HUES64 (cell line): ENCODE measurements at regions not wholly inside any gene's neighbourhood (a gene's known extent, or its start where the extent isn't known, plus 50 kb on each side); places are given as distances from the start of the nearest gene placed in this dataset.

Source experiments
- H3K27ac ChIP-seq: 2 replicates; pipeline ENCODE4 v1.7.0; 2013; ENCODE audit warnings: low read depth, low read length, inconsistent platforms
- H3K27me3 ChIP-seq: 2 replicates; pipeline ENCODE4 v1.6.1; 2013; ENCODE audit warnings: mild to moderate bottlenecking, low read length; ENCODE audit not compliant: insufficient read depth
- H3K36me3 ChIP-seq: 2 replicates; pipeline ENCODE4 v1.6.1; 2013; ENCODE audit warnings: mild to moderate bottlenecking, low read length; ENCODE audit not compliant: insufficient read depth
- H3K4me1 ChIP-seq: 2 replicates; pipeline ENCODE4 v1.6.1; 2013; ENCODE audit warnings: mild to moderate bottlenecking, low read length, moderate library complexity; ENCODE audit not compliant: insufficient read depth
- H3K4me3 ChIP-seq: 2 replicates; pipeline ENCODE4 v1.5.1; 2013; ENCODE audit warnings: mild to moderate bottlenecking, low read length, moderate library complexity
- H3K9ac ChIP-seq: 2 replicates; pipeline ENCODE4 v1.6.1; 2013; ENCODE audit warnings: mild to moderate bottlenecking, low read depth, low read length
- H3K9me3 ChIP-seq: 2 replicates; pipeline ENCODE4 v1.6.1; 2013; ENCODE audit warnings: low read depth, low read length; ENCODE audit not compliant: insufficient read depth
- whole genome bisulfite sequencing: fragments of 150-250, 120-280 bp; methylation state at CpG from one replicate; pipeline ENCODE4 v1.1.7; 2013; ENCODE audit warnings: missing lambda C conversion rate; 5-methylcytosine and 5-hydroxymethylcytosine counted together

GRCh38 chr21:35641271-35642016, 418.9 kb downstream of the SETD4 start:
- Histone ChIP-seq H3K4me3 (no peak overlapping the region), H3K27ac (no peak overlapping the region), H3K36me3 (no peaks in the 10 kb centered on the region), H3K9me3 (no peaks in the 10 kb centered on the region), H3K4me1 (no peaks in the 10 kb centered on the region), H3K27me3 (no peaks in the 10 kb centered on the region), H3K9ac (no peak overlapping the region)
- 86% methylated on average over 4 of the region's 4 CpGs for WGBS

DNA sequence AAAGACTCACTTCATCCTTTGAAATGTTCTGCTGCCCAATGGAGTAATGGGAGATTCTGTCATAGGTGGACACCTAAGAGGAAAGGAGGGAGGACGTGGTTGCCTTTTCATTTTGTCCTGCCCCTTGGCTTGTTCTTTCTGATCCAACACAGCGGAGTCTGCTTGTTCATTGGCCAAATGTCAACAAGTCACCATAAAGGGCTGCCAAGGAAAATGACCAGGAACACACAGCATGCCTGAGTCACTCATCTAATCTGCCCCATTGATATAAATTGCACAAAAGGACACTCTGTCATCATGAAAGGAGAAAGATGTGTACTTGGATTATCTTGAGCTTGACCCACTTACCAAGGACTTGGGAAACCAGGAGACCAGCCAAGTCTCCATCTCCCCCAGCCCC, 422.9 kb downstream of the SETD4 start:
- H3K9ac ChIP-seq, result no peak overlapping the region
- H3K36me3 ChIP-seq, result no peaks in the 10 kb centered on the region
- no peaks in the 10 kb centered on the region for H3K4me1 ChIP-seq
- H3K4me3 ChIP-seq, result no peak overlapping the region
- H3K27me3 ChIP-seq, result no peaks in the 10 kb centered on the region
- WGBS, result 93% methylated on average over 2 of the region's 2 CpGs
- no peak overlapping the region for H3K27ac ChIP-seq
- no peaks in the 10 kb centered on the region for H3K9me3 ChIP-seq

DNA sequence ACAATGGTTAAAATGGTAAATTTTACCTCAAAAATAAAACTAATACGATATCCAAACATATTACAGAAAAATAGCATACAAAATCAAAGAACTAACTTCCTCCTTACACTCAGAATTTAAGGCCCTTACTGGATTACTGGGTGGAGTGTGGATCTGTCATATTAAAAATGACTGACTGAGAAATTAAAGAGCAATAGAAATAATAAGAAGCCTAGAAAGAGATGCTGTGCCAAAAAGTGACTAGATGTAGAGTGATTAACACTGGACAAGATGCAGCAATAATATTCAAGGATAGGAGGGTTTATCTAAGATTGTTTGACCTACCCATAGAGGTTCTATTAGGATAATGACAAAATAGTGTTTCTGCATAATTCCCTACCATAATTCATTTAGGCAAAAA, 424.3 kb downstream of the SETD4 start:
- Histone ChIP-seq H3K9ac (no peak overlapping the region), H3K27ac (no peak overlapping the region), H3K9me3 (no peaks in the 10 kb centered on the region), H3K4me3 (no peak overlapping the region), H3K4me1 (no peaks in the 10 kb centered on the region), H3K36me3 (no peaks in the 10 kb centered on the region), H3K27me3 (no peaks in the 10 kb centered on the region)
- no CpG with 5 or more reads among the region's 1 CpG for WGBS

- H3K9ac ChIP-seq, result no peak overlapping the region
- H3K9me3 ChIP-seq, result no peaks in the 10 kb centered on the region
- H3K36me3 ChIP-seq, result no peaks in the 10 kb centered on the region
- no peak overlapping the region for H3K4me3 ChIP-seq
- no peaks in the 10 kb centered on the region for H3K27me3 ChIP-seq
- 96% methylated on average over 2 of the region's 2 CpGs for WGBS
- H3K4me1 ChIP-seq, result no peaks in the 10 kb centered on the region
- no peak overlapping the region for H3K27ac ChIP-seq
These were observed 425.1 kb downstream of the SETD4 start for GRCh38 chr21:35635261-35635660.

GRCh38 chr21:35633501-35633900, 426.8 kb downstream of the SETD4 start:
- Histone ChIP-seq H3K27me3 (no peaks in the 10 kb centered on the region), H3K9me3 (no peaks in the 10 kb centered on the region), H3K9ac (no peak overlapping the region), H3K27ac (no peak overlapping the region), H3K36me3 (no peaks in the 10 kb centered on the region), H3K4me3 (no peak overlapping the region), H3K4me1 (peaks cover 4% of the 10 kb centered on the region; the same call in 1 of the 2 replicates)
- 96% methylated on average over 9 of the region's 9 CpGs for WGBS

- WGBS, result 95% methylated on average over 5 of the region's 5 CpGs
- Histone ChIP-seq H3K27ac (no peak overlapping the region), H3K9me3 (no peaks in the 10 kb centered on the region), H3K4me3 (no peak overlapping the region), H3K9ac (no peak overlapping the region), H3K27me3 (no peaks in the 10 kb centered on the region), H3K4me1 (peaks cover 11% of the 10 kb centered on the region; the same call in 1 of the 2 replicates), H3K36me3 (no peaks in the 10 kb centered on the region)
These were observed 427.6 kb downstream of the SETD4 start for GRCh38 chr21:35632711-35633110.

DNA sequence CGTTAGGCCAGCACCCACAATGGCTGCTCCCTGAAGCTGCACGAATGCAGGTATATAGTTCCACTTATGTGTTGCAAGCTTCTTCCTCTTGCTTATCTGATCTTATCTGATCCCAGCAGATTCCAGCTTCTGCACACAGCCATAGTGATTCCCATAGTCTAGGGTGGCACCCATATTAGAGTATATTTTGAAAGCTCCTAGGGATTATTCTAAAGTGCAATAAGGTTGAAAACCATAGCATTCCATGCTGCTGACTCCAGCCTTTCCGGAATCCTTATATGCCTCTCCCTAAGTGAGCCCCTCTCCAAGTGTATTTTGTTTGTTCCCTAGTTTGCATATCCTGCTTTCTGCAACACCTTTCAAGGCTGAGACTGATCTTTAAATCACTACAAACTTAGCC, 432.0 kb downstream of the SETD4 start:
- WGBS, result 69% methylated on average over 3 of the region's 3 CpGs
- Histone ChIP-seq H3K9me3 (no peaks in the 10 kb centered on the region), H3K36me3 (no peaks in the 10 kb centered on the region), H3K9ac (no peak overlapping the region), H3K4me3 (no peak overlapping the region), H3K4me1 (peaks cover 14% of the 10 kb centered on the region), H3K27ac (no peak overlapping the region), H3K27me3 (no peaks in the 10 kb centered on the region)

- no peaks in the 10 kb centered on the region for H3K27me3 ChIP-seq
- peaks cover 21% of the 10 kb centered on the region for H3K4me1 ChIP-seq
- H3K4me3 ChIP-seq, result no peak overlapping the region
- H3K36me3 ChIP-seq, result no peaks in the 10 kb centered on the region
- no peaks in the 10 kb centered on the region for H3K9me3 ChIP-seq
- H3K9ac ChIP-seq, result no peak overlapping the region
- H3K27ac ChIP-seq, result no peak overlapping the region
- 98% methylated on average over 2 of the region's 4 CpGs for WGBS
These were observed 432.9 kb downstream of the SETD4 start for GRCh38 chr21:35627462-35627861.

- H3K9ac ChIP-seq, result no peak overlapping the region
- peaks cover 24% of the 10 kb centered on the region for H3K4me1 ChIP-seq
- WGBS, result 96% methylated on average over 3 of the region's 3 CpGs
- no peak overlapping the region for H3K27ac ChIP-seq
- H3K36me3 ChIP-seq, result no peaks in the 10 kb centered on the region
- no peaks in the 10 kb centered on the region for H3K27me3 ChIP-seq
- H3K9me3 ChIP-seq, result peaks cover 8% of the 10 kb centered on the region; the same call in 1 of the 2 replicates
- no peak overlapping the region for H3K4me3 ChIP-seq
These were observed 434.8 kb downstream of the SETD4 start for GRCh38 chr21:35625576-35625975.

- Histone ChIP-seq H3K27me3 (no peaks in the 10 kb centered on the region), H3K36me3 (no peaks in the 10 kb centered on the region), H3K4me3 (no peak overlapping the region), H3K9ac (no peak overlapping the region), H3K9me3 (peaks cover 8% of the 10 kb centered on the region; the same call in 1 of the 2 replicates), H3K4me1 (peaks cover 24% of the 10 kb centered on the region), H3K27ac (no peak overlapping the region)
- WGBS, result 100% methylated on average over 1 of the region's 2 CpGs
These were observed 435.4 kb downstream of the SETD4 start for GRCh38 chr21:35624901-35625300.

GRCh38 chr21:35622612-35623011, 437.7 kb downstream of the SETD4 start:
- Histone ChIP-seq H3K9me3 (peaks cover 8% of the 10 kb centered on the region; the same call in 1 of the 2 replicates), H3K4me3 (no peak overlapping the region), H3K27ac (no peak overlapping the region), H3K4me1 (peaks cover 13% of the 10 kb centered on the region), H3K9ac (no peak overlapping the region), H3K36me3 (no peaks in the 10 kb centered on the region), H3K27me3 (no peaks in the 10 kb centered on the region)
- 41% methylated on average over 3 of the region's 3 CpGs for WGBS

DNA sequence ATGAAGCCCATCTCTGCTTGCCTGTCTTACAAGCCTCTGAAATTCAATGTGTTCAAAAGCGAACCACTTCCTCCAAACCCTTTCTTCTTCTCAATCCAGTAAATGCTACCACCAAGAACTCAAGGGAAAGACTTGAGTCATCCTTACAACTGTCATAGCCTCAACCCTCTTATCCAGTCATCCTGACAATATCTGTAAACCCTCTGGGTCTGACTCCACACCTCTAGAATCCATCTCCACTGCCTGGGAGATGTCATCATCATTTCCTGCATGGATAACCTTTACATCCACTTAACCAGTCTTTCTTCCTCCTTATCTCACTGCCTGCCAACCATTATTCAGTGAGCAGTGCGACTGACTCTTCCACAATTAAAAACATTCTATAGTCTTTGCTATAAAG, 441.1 kb downstream of the SETD4 start:
- Histone ChIP-seq H3K27ac (no peak overlapping the region), H3K4me3 (no peak overlapping the region)

More for the DNA sequence above, 441.1 kb downstream of the SETD4 start:
- peaks cover 8% of the 10 kb centered on the region; the same call in 1 of the 2 replicates for H3K9me3 ChIP-seq
- no peaks in the 10 kb centered on the region for H3K27me3 ChIP-seq
- WGBS, result 93% methylated on average over 2 of the region's 2 CpGs
- no peak overlapping the region for H3K9ac ChIP-seq
- no peaks in the 10 kb centered on the region for H3K36me3 ChIP-seq
- peaks cover 13% of the 10 kb centered on the region for H3K4me1 ChIP-seq
